Erythroblast (primary cell): ENCODE measurements at regions not wholly inside any gene's neighbourhood (a gene's known extent, or its start where the extent isn't known, plus 50 kb on each side); places are given as distances from the start of the nearest gene placed in this dataset.

Source experiments
- GATA1 ChIP-seq: IDR thresholded peaks from 2 replicates; pipeline ENCODE4 v1.6.1; 2011; ENCODE audit warnings: low read depth, mild to moderate bottlenecking, control low read depth, low read length, moderate library complexity
- POLR2A ChIP-seq: IDR thresholded peaks from 2 replicates; pipeline ENCODE4 v1.6.1; 2011; ENCODE audit warnings: mild to moderate bottlenecking, low read length

DNA sequence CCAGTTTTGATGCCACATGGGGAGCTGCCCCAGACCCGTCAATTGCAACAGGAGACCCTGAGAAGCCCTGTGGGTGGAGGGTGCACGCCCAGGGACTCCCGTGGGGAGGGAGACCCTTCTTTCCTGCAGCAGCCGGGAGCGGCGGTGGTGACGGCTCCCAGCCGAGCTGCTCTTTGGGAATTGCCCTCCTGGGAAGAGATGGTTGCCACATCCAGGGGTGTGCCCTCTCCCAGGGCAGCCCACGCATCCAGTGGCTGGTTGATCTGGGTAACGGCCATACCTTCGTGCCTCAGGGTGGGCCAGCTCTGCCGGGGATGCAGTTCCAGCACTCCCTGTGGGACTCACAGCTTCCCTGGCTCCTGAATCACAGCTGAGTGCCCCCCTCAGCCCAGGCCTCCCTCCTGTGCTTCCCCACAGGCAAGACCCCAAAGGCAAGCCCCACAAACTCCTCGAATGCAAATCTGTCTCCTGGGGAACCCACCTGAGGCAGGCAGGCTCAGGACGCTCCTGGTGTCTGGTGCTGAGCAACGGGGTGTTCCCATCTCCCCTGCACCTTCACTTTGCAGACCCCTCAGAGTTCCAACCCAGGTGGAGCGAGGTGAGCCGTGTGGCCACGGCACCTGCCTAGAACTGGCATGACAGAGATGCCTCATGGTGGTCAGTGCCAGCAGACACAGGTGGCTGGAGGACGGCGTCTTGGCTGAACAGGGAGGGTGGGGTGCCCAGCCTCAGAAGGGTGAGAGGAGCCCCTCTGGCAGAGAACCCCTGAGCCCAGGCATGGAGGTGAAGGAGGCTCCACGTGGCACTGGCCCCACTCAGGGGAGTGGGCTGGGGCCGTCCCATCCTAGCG, 1027.4 kb downstream of the BRD1 start:
- TF ChIP-seq POLR2A (no peak), GATA1 (no peak)
